Activated CD8-positive, alpha-beta memory T cell treated with anti-CD3 and anti-CD28 coated beads, Interleukin-2, amount 50 U/mL, for 4 hours (primary cell): ENCODE measurements at regions not wholly inside any gene's neighbourhood (a gene's known extent, or its start where the extent isn't known, plus 50 kb on each side); places are given as distances from the start of the nearest gene placed in this dataset.

Source experiments
- DNase-seq: peaks from one replicate; pipeline ENCODE4 v3.0.0-alpha.2; 2020

- DNase-seq = no peak
Measured at GRCh38 chr2:16023506-16024360, 83.4 kb downstream of the MYCN start.

GRCh38 chr2:16022548-16023240, 82.3 kb downstream of the MYCN start:
- DNase-seq = no peak

DNA sequence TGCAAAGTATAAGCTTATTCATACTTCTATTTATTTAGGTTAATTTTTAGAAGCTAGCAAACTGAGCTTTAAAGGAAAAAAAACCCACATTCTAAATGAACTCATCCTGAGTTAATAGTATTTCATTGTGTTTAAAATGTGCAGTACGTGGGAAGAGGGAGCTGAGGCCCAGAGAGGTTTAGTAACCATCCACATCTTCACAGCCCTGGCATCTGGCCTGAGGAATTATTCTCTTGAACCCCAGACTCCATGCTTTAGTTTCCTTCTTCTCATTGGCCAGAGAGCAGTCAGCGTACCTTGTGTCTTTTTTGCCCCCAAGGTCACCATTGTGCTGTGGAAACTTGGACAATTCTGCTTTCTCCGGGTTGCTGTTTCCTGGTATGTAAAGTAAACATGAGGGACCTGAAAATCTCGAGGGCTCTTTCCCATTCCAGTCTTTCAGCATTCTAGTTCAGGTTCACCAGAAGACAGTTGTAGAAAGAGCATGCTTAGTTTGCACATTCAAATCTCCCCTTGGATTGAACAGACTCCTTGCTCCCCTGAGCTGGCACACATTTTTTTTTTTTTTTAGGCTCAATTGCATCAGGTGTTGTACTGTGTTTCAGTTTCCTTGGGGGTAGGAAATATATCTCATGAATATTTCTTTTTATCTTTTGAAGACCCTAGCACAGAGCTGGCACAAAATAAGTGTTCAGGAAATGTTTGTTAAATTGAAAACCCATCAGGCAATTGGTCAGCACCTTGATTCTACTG, 81.4 kb downstream of the MYCN start:
- DNase-seq = no peak

- no peak for DNase-seq
Measured at GRCh38 chr2:16020389-16021008, 80.1 kb downstream of the MYCN start.

DNA sequence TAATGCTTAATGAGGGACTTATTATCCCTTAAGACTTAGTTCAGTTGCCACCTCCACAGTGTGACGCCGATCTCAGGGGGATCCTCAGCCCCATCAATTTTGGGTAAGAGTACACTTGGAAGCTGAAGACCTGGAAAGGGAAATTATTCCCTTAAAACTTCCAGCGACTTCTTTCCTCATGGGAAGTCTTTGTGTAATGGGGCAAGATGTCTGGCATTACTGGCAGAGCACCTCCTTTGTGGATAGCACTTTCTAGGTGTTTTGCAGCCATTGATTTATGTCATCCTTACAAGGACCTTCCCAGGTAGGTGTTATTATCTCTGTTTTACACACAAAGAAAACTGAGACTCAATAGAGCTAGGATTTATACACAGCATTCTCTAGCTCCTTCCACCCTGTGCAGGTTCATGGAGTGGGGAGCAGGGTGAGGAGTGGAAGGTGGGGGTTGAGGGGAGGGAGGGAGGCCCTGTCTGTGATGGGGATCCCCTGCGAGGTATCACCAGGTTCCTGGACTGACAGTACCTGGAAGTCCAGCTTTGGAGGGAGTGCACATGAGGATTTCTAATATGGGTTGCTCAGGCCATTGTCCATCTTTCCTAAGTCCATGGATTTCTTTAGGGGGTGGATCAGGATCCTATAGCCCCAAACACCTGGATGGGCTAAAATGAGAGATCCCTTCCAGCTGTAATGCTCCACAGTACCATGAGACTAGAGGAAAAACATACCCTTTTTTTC, 79.4 kb downstream of the MYCN start:
- no peak for DNase-seq

DNA sequence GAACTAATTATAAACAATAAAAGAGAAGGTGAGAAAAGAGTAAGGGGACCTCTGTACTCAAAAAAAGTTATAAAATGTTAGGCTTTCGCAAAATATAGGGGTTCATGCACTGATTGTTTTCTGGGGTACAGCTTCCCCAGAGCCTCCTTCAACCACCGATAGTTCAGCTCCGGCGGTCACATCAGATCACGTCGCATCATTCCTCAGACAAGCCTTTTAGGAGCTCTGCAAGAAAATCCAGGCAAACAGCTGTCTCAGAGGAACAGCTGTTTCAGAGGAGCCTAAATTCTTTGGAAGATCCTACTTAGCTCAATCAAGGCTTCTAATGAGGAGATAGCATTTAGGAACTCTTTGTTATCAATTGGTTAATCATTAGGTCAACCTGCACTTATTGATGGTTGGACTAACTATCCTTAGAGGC, 78.7 kb downstream of the MYCN start:
- no peak for DNase-seq

DNA sequence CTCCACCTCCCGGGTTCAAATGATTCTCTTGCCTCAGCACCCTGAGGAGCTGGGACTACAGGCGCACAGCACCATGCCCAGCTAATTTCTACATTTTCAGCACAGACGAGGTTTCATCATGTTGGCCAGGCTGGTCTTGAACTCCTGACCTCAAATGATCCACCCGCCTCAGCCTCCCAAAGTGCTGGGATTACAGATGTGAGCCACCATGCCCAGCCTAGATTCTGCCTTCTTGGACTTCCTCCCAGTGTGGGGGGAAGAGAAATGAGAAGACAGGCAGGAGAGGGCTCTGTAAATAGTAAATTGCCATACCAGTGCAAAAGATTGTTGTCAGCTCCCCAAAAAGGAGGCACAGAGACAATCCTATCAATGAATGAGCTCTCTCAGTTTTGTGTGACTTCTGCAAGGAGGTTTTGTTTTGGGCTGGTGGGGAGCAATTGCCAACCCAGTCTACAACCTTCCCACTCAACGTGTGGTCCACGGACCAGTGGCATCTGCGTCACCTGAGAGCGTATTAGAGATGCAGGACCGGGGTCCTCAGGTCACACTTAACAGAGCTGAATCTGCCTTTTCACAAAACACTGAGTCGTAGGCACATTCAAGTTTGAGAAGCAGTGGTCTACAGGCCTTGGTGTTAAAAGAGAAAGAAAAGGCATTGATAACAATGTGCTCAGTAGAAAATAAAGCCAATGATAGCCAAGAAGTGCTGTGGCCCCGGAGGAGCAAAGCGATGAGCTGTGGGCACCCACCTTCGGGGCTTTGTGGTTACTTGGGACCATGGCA, 78.1 kb downstream of the MYCN start:
- DNase-seq = no peak

GRCh38 chr2:16016282-16016681, 75.9 kb downstream of the MYCN start:
- DNase-seq = no peak

DNA sequence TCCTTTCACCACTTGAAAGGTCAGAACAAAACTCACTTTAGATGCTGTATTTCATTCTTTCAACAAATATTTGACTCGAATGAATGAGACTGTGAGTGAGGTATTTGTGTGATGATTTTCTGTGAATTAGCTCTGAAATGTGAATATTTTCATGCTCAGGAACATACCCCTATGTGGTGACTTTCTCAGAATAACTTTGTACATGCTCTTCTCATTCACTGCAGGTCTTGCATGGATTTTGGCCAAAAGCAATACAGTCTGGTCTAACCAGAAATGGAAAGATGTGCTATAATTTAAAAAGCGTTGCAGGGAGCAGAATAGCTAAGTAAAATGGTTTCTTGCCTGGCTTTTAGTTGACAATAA, 75.5 kb downstream of the MYCN start:
- DNase-seq = no peak

DNA sequence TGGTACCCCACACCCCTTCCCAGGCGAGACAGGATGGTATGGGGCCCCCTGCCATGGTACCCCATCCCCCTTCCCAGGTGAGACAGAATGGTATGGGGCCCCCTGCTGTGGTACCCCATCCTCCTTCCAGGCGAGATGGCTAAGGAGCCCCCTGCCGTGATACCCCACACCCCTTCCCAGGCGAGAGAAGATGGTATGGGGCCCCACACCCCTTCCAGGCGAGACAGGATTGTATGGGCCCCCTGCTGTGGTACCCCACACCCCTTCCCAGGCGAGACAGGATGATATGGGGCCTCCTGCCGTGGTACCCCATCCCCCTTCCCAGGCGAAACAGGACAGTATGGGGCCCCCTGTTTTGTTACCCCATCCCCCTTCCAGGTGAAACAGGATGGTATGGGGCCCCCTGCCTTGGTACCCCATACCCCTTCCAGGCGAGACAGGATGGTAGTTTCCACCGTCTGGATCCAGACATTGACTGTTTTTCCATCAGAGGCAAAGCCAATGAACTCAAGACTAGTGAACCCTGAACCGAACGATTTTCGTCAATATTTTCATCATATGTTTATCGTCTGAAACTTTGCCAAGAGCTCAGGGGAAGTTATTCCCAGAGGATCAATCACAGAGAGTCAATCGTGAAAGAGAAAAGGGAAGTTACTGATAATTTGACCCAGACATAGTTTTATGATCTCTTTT, 75.0 kb downstream of the MYCN start:
- no peak for DNase-seq

GRCh38 chr2:16014802-16015201, 74.5 kb downstream of the MYCN start:
- DNase-seq = no peak

DNA sequence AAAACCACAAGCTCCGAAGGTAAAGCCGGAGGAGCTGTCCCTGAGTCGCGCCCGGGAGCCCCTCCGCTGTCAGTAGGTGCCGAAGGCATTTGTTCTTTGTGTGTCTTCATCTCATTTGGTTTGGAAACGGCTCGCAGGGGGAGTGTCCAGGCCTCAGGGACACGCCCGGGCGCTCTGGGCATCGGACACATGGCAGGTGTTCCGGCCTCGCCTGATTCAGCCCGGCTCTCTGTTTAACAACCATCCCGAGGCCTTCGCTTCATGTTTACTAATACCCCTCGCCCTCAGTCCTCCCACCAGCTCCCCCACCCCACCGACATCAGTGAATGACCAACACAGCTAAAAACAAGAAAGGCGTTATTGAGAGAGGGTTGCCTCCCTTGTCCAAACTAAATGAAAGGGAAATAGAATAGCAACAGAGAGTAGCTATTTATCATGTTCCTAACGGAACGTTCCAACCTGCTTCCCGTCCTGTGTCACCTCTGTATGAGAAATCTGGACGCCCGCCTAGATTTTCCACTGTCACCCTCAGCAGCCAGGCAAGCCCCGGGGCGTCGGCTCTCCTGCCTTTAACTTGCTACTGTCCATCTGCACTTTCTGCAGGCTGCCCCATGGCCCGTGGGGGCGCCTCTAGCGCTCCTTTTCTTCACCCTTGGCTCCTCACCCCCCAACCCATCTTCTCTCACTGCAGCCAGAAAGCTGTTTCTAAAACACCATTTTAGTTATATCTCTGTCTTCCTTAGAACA, 73.9 kb downstream of the MYCN start:
- DNase-seq = no peak

DNA sequence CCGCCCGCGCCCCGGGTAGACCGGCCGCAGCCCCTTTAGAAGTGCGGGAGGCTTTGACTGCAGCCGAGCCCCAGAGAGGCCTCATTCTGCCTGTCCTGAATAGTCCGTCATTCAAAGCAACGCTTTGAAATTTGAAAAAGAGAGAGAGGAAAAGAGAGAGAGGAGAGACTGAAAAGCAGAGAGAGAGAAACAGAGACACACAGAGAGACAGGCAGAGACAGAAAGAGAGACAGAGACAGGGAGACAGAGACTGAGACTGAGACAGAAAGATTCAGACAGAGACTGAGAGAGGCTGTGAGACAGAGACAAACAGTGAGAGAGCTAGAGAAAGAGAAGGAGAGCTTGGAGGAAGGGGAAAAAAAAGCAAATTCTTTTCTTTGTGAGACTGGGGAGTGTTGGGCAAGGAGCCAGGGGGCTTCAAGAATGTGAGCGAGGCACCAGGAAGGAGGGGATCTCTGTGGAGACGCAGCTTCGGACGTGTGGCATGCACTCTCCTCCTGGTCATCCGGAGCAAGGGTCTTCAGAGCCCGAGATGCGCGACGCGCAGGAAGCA, 73.1 kb downstream of the MYCN start:
- no peak for DNase-seq

- DNase-seq = no peak
Measured at GRCh38 chr2:16012626-16013358, 72.4 kb downstream of the MYCN start.

- DNase-seq = no peak
Measured at GRCh38 chr2:16012029-16012596, 71.8 kb downstream of the MYCN start.

DNA sequence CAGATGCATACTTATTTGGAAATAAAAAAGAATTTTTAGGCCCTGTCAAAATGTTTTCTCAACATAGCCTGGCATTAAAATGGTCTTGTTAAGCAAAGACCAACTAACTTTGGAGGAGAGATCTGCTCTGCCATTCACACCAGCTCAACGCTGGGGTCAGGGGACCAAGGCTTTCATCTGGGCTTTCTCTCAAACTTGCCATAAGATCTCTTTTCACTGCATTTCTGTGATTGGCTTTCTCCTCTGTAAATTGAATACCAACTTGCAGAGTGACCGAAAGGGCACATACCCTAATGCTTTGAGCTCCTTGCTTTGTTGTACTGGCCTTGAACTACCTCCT, 71.2 kb downstream of the MYCN start:
- DNase-seq = no peak

DNA sequence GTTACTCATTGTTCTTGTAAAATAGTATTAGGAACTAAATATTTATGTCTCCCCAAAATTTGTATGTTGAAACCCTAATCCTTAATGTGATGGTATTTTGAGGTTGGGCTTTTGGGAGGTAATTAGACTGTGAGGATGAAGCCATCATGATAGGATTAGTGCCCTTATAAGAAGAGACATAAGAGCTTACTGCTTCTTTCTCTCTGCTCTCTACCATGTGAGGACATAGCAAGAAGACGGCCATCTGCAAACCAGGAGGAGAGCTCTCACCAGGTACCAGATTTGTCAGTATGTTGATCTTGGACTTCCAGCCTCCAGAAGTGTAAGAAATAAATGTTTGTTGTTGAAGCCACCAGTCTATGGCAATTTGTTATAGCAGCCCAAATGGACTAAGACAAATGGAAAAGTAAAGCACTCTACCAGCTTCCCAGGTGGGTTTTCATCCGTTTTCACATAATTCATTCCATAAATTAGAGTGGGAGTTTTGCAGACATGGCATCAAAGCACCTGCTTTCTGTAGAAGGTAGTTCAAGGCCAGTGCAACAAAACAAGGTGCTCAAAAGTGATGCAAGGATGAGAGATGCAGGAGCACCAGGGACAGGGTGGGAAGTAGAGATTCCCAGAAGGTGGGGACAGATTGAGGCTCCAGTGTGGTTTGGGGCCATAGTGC, 70.7 kb downstream of the MYCN start:
- DNase-seq = no peak

DNA sequence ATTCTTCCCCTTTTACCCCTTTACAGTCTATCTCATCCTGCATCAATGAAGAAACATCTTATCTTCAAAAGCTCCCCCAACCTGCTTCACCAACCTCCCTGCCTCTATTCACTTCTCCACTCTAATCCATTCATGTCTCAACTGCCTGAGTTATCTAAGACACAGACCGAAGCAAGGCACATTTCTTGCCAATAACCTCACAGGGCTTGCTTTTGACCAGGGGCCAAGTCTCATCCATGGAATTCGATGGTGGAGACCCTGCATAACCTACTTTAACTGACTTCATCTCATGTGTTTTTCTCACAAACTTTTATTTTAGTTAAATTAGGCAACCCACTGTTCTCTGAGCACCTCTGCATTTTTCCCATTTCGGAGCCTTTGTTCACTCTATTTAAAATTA, 69.7 kb downstream of the MYCN start:
- DNase-seq = no peak

- DNase-seq = no peak
Measured at GRCh38 chr2:16009560-16009959, 69.2 kb downstream of the MYCN start.
